GM19193 (cell line): ENCODE measurements at regions not wholly inside any gene's neighbourhood (a gene's known extent, or its start where the extent isn't known, plus 50 kb on each side); places are given as distances from the start of the nearest gene placed in this dataset.

ENCODE experiments used
- POLR2A ChIP-seq: IDR thresholded peaks from 4 replicates; pipeline ENCODE4 v1.6.1; 2011; ENCODE audit not compliant: insufficient read depth, insufficient read length; ENCODE audit errors: extremely low read depth

GRCh38 chr22:48894064-48894671 is 933.5 kb downstream of the BRD1 start:
- no peak for TF ChIP-seq POLR2A

GRCh38 chr22:48893288-48894063 is 934.2 kb downstream of the BRD1 start:
- no peak for TF ChIP-seq POLR2A

- no peak for TF ChIP-seq POLR2A
Observed at GRCh38 chr22:48892578-48893287, 934.9 kb downstream of the BRD1 start.

- TF ChIP-seq POLR2A, result no peak
Observed at GRCh38 chr22:48891688-48892577, 935.7 kb downstream of the BRD1 start.

- TF ChIP-seq POLR2A, result no peak
Observed at GRCh38 chr22:48890693-48891554, 936.7 kb downstream of the BRD1 start.

GRCh38 chr22:48889887-48890692 is 937.6 kb downstream of the BRD1 start:
- TF ChIP-seq POLR2A, result no peak

- TF ChIP-seq POLR2A, result no peak
Observed at GRCh38 chr22:48889209-48889830, 938.4 kb downstream of the BRD1 start.

GRCh38 chr22:48888466-48889208 is 939.0 kb downstream of the BRD1 start:
- no peak for TF ChIP-seq POLR2A

- TF ChIP-seq POLR2A, result no peak
Observed at GRCh38 chr22:48887394-48888332, 940.0 kb downstream of the BRD1 start.

- TF ChIP-seq POLR2A, result no peak
Observed at GRCh38 chr22:48886604-48887393, 940.9 kb downstream of the BRD1 start.
